CD4-positive, alpha-beta T cell treated with Interleukin-6 at 100 ng/mL for 8 hours (primary cell): ENCODE measurements at regions not wholly inside any gene's neighbourhood (a gene's known extent, or its start where the extent isn't known, plus 50 kb on each side); places are given as distances from the start of the nearest gene placed in this dataset.
"Not testable (repeated sequence)": the region's sequence is repeated elsewhere in the genome, so short reads cannot be mapped to it uniquely, and the experiment has no call there.

ENCODE experiments used
- DNase-seq: peaks from one replicate; pipeline ENCODE4 v3.0.0-alpha.2; 2020; ENCODE audit warnings: mixed read lengths, low spot score

GRCh38 chr6:56904068-56904467, 50.8 kb upstream of the BEND6 start:
- DNase-seq, result no peak

GRCh38 chr6:56902641-56903464, 52.1 kb upstream of the BEND6 start:
- DNase-seq, result peak; percentile 8

- no peak for DNase-seq
Measured at GRCh38 chr6:56900784-56901183, 54.1 kb upstream of the BEND6 start.

- DNase-seq, result no peak
Measured at GRCh38 chr6:56899753-56900152, 55.2 kb upstream of the BEND6 start.

GRCh38 chr6:56899311-56899710, 55.6 kb upstream of the BEND6 start:
- DNase-seq, result no peak

- DNase-seq, result no peak
Measured at GRCh38 chr6:56897789-56898529, 56.9 kb upstream of the BEND6 start.

GRCh38 chr6:56891754-56892153, 63.2 kb upstream of the BEND6 start:
- DNase-seq, result no peak

GRCh38 chr6:56890683-56891429, 64.1 kb upstream of the BEND6 start:
- no peak for DNase-seq

GRCh38 chr6:56890066-56890465, 64.8 kb upstream of the BEND6 start:
- DNase-seq, result no peak

- no peak for DNase-seq
Measured at GRCh38 chr6:56889492-56889891, 65.4 kb upstream of the BEND6 start.

- DNase-seq, result no peak
Measured at GRCh38 chr6:56888687-56889086, 66.2 kb upstream of the BEND6 start.

- DNase-seq, result no peak
Measured at GRCh38 chr6:56887086-56887485, 67.8 kb upstream of the BEND6 start.

GRCh38 chr6:56877922-56878321, 77.0 kb upstream of the BEND6 start:
- no peak for DNase-seq

- no peak for DNase-seq
Measured at GRCh38 chr6:56875961-56876360, 78.9 kb upstream of the BEND6 start.

GRCh38 chr6:56875523-56875922, 79.4 kb upstream of the BEND6 start:
- DNase-seq, result no peak

GRCh38 chr6:56874328-56874727, 80.6 kb upstream of the BEND6 start:
- DNase-seq, result no peak

GRCh38 chr6:56870053-56870452, 84.9 kb upstream of the BEND6 start:
- DNase-seq, result not testable (repeated sequence)

- DNase-seq, result no peak
Measured at GRCh38 chr6:56869346-56869745, 85.6 kb upstream of the BEND6 start.

- DNase-seq, result no peak
Measured at GRCh38 chr6:56868687-56869086, 86.2 kb upstream of the BEND6 start.

GRCh38 chr6:56866917-56867522, 87.9 kb upstream of the BEND6 start:
- DNase-seq, result no peak

GRCh38 chr6:56865081-56865875, 89.6 kb upstream of the BEND6 start:
- DNase-seq, result no peak
